ENCODE measurements at regions not wholly inside any gene's neighbourhood (a gene's known extent, or its start where the extent isn't known, plus 50 kb on each side); places are given as distances from the start of the nearest gene placed in this dataset.

- no peaks in the 10 kb centered on the region for H3K36me3 ChIP-seq (ENCODE audit: insufficient read depth, low read length)
- H3K9me3 ChIP-seq (ENCODE audit: low read depth, low read length): no peaks in the 10 kb centered on the region
- H3K9ac ChIP-seq (ENCODE audit: insufficient read length): no peak overlapping the region
- no peak for DNase-seq (ENCODE audit: low read depth, low spot score)
- no peak overlapping the region for H3K4me3 ChIP-seq
- no peak overlapping the region for H3K27ac ChIP-seq
- TF ChIP-seq EZH2 (IDR thresholded peaks at IDR 0.05): no peak
- TF ChIP-seq POLR2AphosphoS5 (IDR thresholded peaks at IDR 0.05; ENCODE audit: borderline replicate concordance, low read depth, low read length): no peak
These were observed 352.9 kb upstream of the OR4E1 start for GRCh38 chr14:22026527-22026926.

GRCh38 chr14:22025879-22026278 is 352.3 kb upstream of the OR4E1 start:
- no peak overlapping the region for H3K4me3 ChIP-seq
- no peak for DNase-seq (ENCODE audit: low read depth, low spot score)
- H3K9ac ChIP-seq (ENCODE audit: insufficient read length): no peak overlapping the region
- H3K36me3 ChIP-seq (ENCODE audit: insufficient read depth, low read length): no peaks in the 10 kb centered on the region
- no peaks in the 10 kb centered on the region for H3K9me3 ChIP-seq (ENCODE audit: low read depth, low read length)
- no peak overlapping the region for H3K27ac ChIP-seq
- TF ChIP-seq POLR2AphosphoS5 (IDR thresholded peaks at IDR 0.05; ENCODE audit: borderline replicate concordance, low read depth, low read length): no peak
- TF ChIP-seq FOXP2 (optimal IDR thresholded peaks at IDR 0.05; ENCODE audit: control extremely low read depth, extremely low read length, insufficient read depth): no peak
- no peak for TF ChIP-seq EZH2 (IDR thresholded peaks at IDR 0.05)

GRCh38 chr14:22024137-22024536 is 350.5 kb upstream of the OR4E1 start:
- no peak overlapping the region for H3K27ac ChIP-seq
- no peaks in the 10 kb centered on the region for H3K36me3 ChIP-seq (ENCODE audit: insufficient read depth, low read length)
- H3K9me3 ChIP-seq (ENCODE audit: low read depth, low read length): no peaks in the 10 kb centered on the region
- no peak for TF ChIP-seq FOXP2 (optimal IDR thresholded peaks at IDR 0.05; ENCODE audit: control extremely low read depth, extremely low read length, insufficient read depth)
- TF ChIP-seq POLR2AphosphoS5 (IDR thresholded peaks at IDR 0.05; ENCODE audit: borderline replicate concordance, low read depth, low read length): no peak
- no peak for TF ChIP-seq EZH2 (IDR thresholded peaks at IDR 0.05)
- no peak overlapping the region for H3K4me3 ChIP-seq
- no peak overlapping the region for H3K9ac ChIP-seq (ENCODE audit: insufficient read length)
- DNase-seq (ENCODE audit: low read depth, low spot score): no peak

GRCh38 chr14:22018890-22019289 is 345.3 kb upstream of the OR4E1 start:
- no peak for DNase-seq (ENCODE audit: low read depth, low spot score)
- no peak overlapping the region for H3K9ac ChIP-seq (ENCODE audit: insufficient read length)
- H3K27ac ChIP-seq: no peak overlapping the region
- no peaks in the 10 kb centered on the region for H3K36me3 ChIP-seq (ENCODE audit: insufficient read depth, low read length)
- no peak for TF ChIP-seq FOXP2 (optimal IDR thresholded peaks at IDR 0.05; ENCODE audit: control extremely low read depth, extremely low read length, insufficient read depth)
- TF ChIP-seq POLR2AphosphoS5 (IDR thresholded peaks at IDR 0.05; ENCODE audit: borderline replicate concordance, low read depth, low read length): no peak
- no peak for TF ChIP-seq EZH2 (IDR thresholded peaks at IDR 0.05)
- H3K9me3 ChIP-seq (ENCODE audit: low read depth, low read length): no peaks in the 10 kb centered on the region
- no peak overlapping the region for H3K4me3 ChIP-seq

- no peak overlapping the region for H3K27ac ChIP-seq
- no peaks in the 10 kb centered on the region for H3K9me3 ChIP-seq (ENCODE audit: low read depth, low read length)
- H3K36me3 ChIP-seq (ENCODE audit: insufficient read depth, low read length): no peaks in the 10 kb centered on the region
- H3K4me3 ChIP-seq: no peak overlapping the region
- no peak for TF ChIP-seq FOXP2 (optimal IDR thresholded peaks at IDR 0.05; ENCODE audit: control extremely low read depth, extremely low read length, insufficient read depth)
- TF ChIP-seq EZH2 (IDR thresholded peaks at IDR 0.05): no peak
- no peak for TF ChIP-seq POLR2AphosphoS5 (IDR thresholded peaks at IDR 0.05; ENCODE audit: borderline replicate concordance, low read depth, low read length)
- DNase-seq (ENCODE audit: low read depth, low spot score): no peak
- no peak overlapping the region for H3K9ac ChIP-seq (ENCODE audit: insufficient read length)
These were observed 338.8 kb upstream of the OR4E1 start for GRCh38 chr14:22012452-22012851.

GRCh38 chr14:22011253-22011642 is 337.6 kb upstream of the OR4E1 start:
- no peaks in the 10 kb centered on the region for H3K36me3 ChIP-seq (ENCODE audit: insufficient read depth, low read length)
- no peaks in the 10 kb centered on the region for H3K9me3 ChIP-seq (ENCODE audit: low read depth, low read length)
- no peak overlapping the region for H3K27ac ChIP-seq
- DNase-seq (ENCODE audit: low read depth, low spot score): no peak
- no peak overlapping the region for H3K9ac ChIP-seq (ENCODE audit: insufficient read length)
- H3K4me3 ChIP-seq: no peak overlapping the region
- no peak for TF ChIP-seq EZH2 (IDR thresholded peaks at IDR 0.05)
- TF ChIP-seq FOXP2 (optimal IDR thresholded peaks at IDR 0.05; ENCODE audit: control extremely low read depth, extremely low read length, insufficient read depth): no peak
- TF ChIP-seq POLR2AphosphoS5 (IDR thresholded peaks at IDR 0.05; ENCODE audit: borderline replicate concordance, low read depth, low read length): no peak

GRCh38 chr14:22010545-22011252 is 337.1 kb upstream of the OR4E1 start:
- Histone ChIP-seq H3K9me3 (ENCODE audit: low read depth, low read length) (no peaks in the 10 kb centered on the region), H3K9ac (ENCODE audit: insufficient read length) (no peak overlapping the region), H3K36me3 (ENCODE audit: insufficient read depth, low read length) (no peaks in the 10 kb centered on the region), H3K4me3 (no peak overlapping the region), H3K27ac (no peak overlapping the region)
- DNase-seq (ENCODE audit: low read depth, low spot score): no peak
- TF ChIP-seq EZH2 (IDR thresholded peaks at IDR 0.05): no peak

GRCh38 chr14:22008766-22009165 is 335.1 kb upstream of the OR4E1 start:
- TF ChIP-seq EZH2 (IDR thresholded peaks at IDR 0.05) (no peak), POLR2AphosphoS5 (IDR thresholded peaks at IDR 0.05; ENCODE audit: borderline replicate concordance, low read depth, low read length) (no peak), FOXP2 (optimal IDR thresholded peaks at IDR 0.05; ENCODE audit: control extremely low read depth, extremely low read length, insufficient read depth) (no peak)
- Histone ChIP-seq H3K9me3 (ENCODE audit: low read depth, low read length) (no peaks in the 10 kb centered on the region), H3K27ac (no peak overlapping the region), H3K9ac (ENCODE audit: insufficient read length) (no peak overlapping the region), H3K36me3 (ENCODE audit: insufficient read depth, low read length) (no peaks in the 10 kb centered on the region), H3K4me3 (no peak overlapping the region)
- no peak for DNase-seq (ENCODE audit: low read depth, low spot score)

- no peak overlapping the region for H3K9ac ChIP-seq (ENCODE audit: insufficient read length)
- no peak for TF ChIP-seq FOXP2 (optimal IDR thresholded peaks at IDR 0.05; ENCODE audit: control extremely low read depth, extremely low read length, insufficient read depth)
- no peak for TF ChIP-seq EZH2 (IDR thresholded peaks at IDR 0.05)
- TF ChIP-seq POLR2AphosphoS5 (IDR thresholded peaks at IDR 0.05; ENCODE audit: borderline replicate concordance, low read depth, low read length): no peak
These were observed 334.3 kb upstream of the OR4E1 start for GRCh38 chr14:22007784-22008412.

More at GRCh38 chr14:22007784-22008412, 334.3 kb upstream of the OR4E1 start:
- no peaks in the 10 kb centered on the region for H3K36me3 ChIP-seq (ENCODE audit: insufficient read depth, low read length)
- H3K4me3 ChIP-seq: no peak overlapping the region
- H3K9me3 ChIP-seq (ENCODE audit: low read depth, low read length): no peaks in the 10 kb centered on the region
- no peak overlapping the region for H3K27ac ChIP-seq
- DNase-seq (ENCODE audit: low read depth, low spot score): no peak

Measured in SK-N-MC (cell line).